Endothelial cell of umbilical vein (primary cell): ENCODE measurements at regions not wholly inside any gene's neighbourhood (a gene's known extent, or its start where the extent isn't known, plus 50 kb on each side); places are given as distances from the start of the nearest gene placed in this dataset.

Experiments
- BruUV-seq: library from RNA; stranded (reverse); fragments of 400-500 nt; replicated peaks from 2 replicates; lab custom pipeline; 2021; lab: Mats Ljungman, UMichigan
- CTCF ChIA-PET: fragments of 300-600, 350-600 bp; sonication (Branson Sonifier 250); formaldehyde crosslinking; loops from one replicate; lab custom pipeline; 2021; ENCODE audit warnings: antibody characterized with exemption, inconsistent platforms; lab: Charles Lee
- POLR2A ChIA-PET: fragments of 300-600, 350-600 bp; sonication (Branson Sonifier 250); formaldehyde crosslinking; loops from one replicate; lab custom pipeline; 2021; ENCODE audit warnings: antibody characterized with exemption, inconsistent platforms; lab: Charles Lee
- DNase-seq: peaks from one replicate; pipeline ENCODE4 v3.0.0-alpha.2; 2011; ENCODE audit warnings: low read depth, low spot score
- FAIRE-seq: peaks from 2 replicates; lab custom pipeline; 2011; peaks lifted over from hg19 to GRCh38; lab: Jason Lieb, UNC
- H2AFZ ChIP-seq: 2 replicates; pipeline ENCODE4 v1.6.0; 2012; ENCODE audit warnings: low read depth, low read length, control low read depth, inconsistent platforms
- H3K27ac ChIP-seq: 2 replicates; pipeline ENCODE4 v1.5.1; 2011; ENCODE audit warnings: low read depth, mild to moderate bottlenecking, control low read depth, low read length, moderate library complexity; ENCODE audit not compliant: insufficient read depth
- H3K27me3 ChIP-seq, 2 experiments: 2 replicates each; pipeline versions ENCODE4 v1.6.0 to v1.6.1; 2011; ENCODE audit warnings: low read length in 2 of 2, mixed read lengths in 1 of 2; ENCODE audit not compliant: control insufficient read depth in 2 of 2, insufficient read depth in 2 of 2
- H3K36me3 ChIP-seq, 2 experiments: 2 replicates in 1 of 2; 3 replicates in 1 of 2; pipeline ENCODE4 v1.5.1; 2011; ENCODE audit warnings: low read length in 2 of 2, mild to moderate bottlenecking in 1 of 2, moderate library complexity in 1 of 2; ENCODE audit not compliant: control insufficient read depth in 2 of 2, insufficient read depth in 2 of 2; ENCODE audit errors: extremely low read depth in 1 of 2
- H3K4me1 ChIP-seq: 3 replicates; pipeline ENCODE4 v1.5.1; 2011; ENCODE audit warnings: mild to moderate bottlenecking, low read length; ENCODE audit not compliant: control insufficient read depth, insufficient read depth; ENCODE audit errors: extremely low read depth
- H3K4me2 ChIP-seq: 2 replicates; pipeline ENCODE4 v1.6.1; 2011; ENCODE audit warnings: low read length, control low read depth, mixed read lengths; ENCODE audit not compliant: insufficient read depth
- H3K4me3 ChIP-seq, 3 experiments: fragments of 200-600 bp in 1 of 3; sonication (generic), shearing (Covaris generic) in 1 of 3; replicated peaks in 1 of 3; 2 replicates each; pipeline ENCODE4 v1.5.1; 2011 to 2016; ENCODE audit warnings: control low read depth in 3 of 3, low read length in 3 of 3, mild to moderate bottlenecking in 2 of 3, inconsistent platforms in 1 of 3, low read depth in 1 of 3, moderate library complexity in 1 of 3; ENCODE audit not compliant: insufficient read depth in 1 of 3
- H3K79me2 ChIP-seq: 2 replicates; pipeline ENCODE4 v1.6.0; 2012; ENCODE audit warnings: low read length, inconsistent platforms; ENCODE audit not compliant: control insufficient read depth, insufficient read depth
- H3K9ac ChIP-seq: replicated peaks from 2 replicates; pipeline ENCODE3; 2011; ENCODE audit warnings: low read length, control low read depth; ENCODE audit not compliant: insufficient read depth; ENCODE audit errors: extremely low read depth
- H3K9me1 ChIP-seq: replicated peaks from 3 replicates; pipeline ENCODE4 v1.6.0; 2011; ENCODE audit warnings: mild to moderate bottlenecking, low read length; ENCODE audit not compliant: control insufficient read depth, insufficient read depth; ENCODE audit errors: extremely low read depth
- H3K9me3 ChIP-seq: replicated peaks from 2 replicates; pipeline ENCODE4 v1.5.1; 2012; ENCODE audit warnings: low read length, inconsistent platforms; ENCODE audit not compliant: control insufficient read depth, insufficient read depth
- H4K20me1 ChIP-seq: replicated peaks from 2 replicates; pipeline ENCODE3; 2011; ENCODE audit warnings: mild to moderate bottlenecking, low read length; ENCODE audit not compliant: control insufficient read depth, insufficient read depth; ENCODE audit errors: extremely low read depth
- CTCF ChIP-seq, 2 donors: IDR thresholded peaks; 1 replicate in 1 of 2; 2 replicates in 1 of 2; pipeline ENCODE4 v1.5.1; 2011; ENCODE audit warnings: low read length in 2 of 2, mild to moderate bottlenecking in 2 of 2, moderate library complexity in 2 of 2, control low read depth in 1 of 2, inconsistent platforms in 1 of 2, low read depth in 1 of 2; ENCODE audit not compliant: insufficient read depth in 1 of 2; ENCODE audit errors: extremely low read depth in 1 of 2
- FOS ChIP-seq: IDR thresholded peaks from 2 replicates; pipeline ENCODE4 v1.6.1; 2011; ENCODE audit warnings: mild to moderate bottlenecking, low read length, moderate library complexity, borderline replicate concordance; ENCODE audit not compliant: insufficient read depth
- GATA2 ChIP-seq: IDR thresholded peaks from 2 replicates; pipeline ENCODE4 v1.7.0; 2011; ENCODE audit warnings: low read depth, mild to moderate bottlenecking, moderate library complexity, mixed read lengths, low read length; ENCODE audit not compliant: insufficient read length, insufficient read depth
- JUN ChIP-seq: IDR thresholded peaks from 2 replicates; pipeline ENCODE4 v1.6.1; 2011; ENCODE audit warnings: borderline replicate concordance, low read depth; ENCODE audit not compliant: insufficient read length, insufficient read depth
- MAX ChIP-seq: IDR thresholded peaks from 2 replicates; pipeline ENCODE4 v1.6.1; 2011; ENCODE audit not compliant: insufficient read depth, insufficient read length
- MYC ChIP-seq: IDR thresholded peaks from one replicate; pipeline ENCODE4 v1.6.1; 2011; ENCODE audit warnings: mild to moderate bottlenecking, low read depth, low read length
- POLR2A ChIP-seq: IDR thresholded peaks from 2 replicates; pipeline ENCODE4 v1.6.1; 2012; ENCODE audit warnings: low read depth, mild to moderate bottlenecking, control low read depth, low read length
- dilution Hi-C: fragments of 300-500 bp; cut with MboI; formaldehyde crosslinking; loops from one replicate; pipeline ENCODE4 v1.15.0; 2019; ENCODE audit warnings: low sequenced_read_pairs; ENCODE audit not compliant: extremely low pct_ligation_motif_present
- intact Hi-C: fragments of 100-400 bp; cut with micrococcal nuclease; formaldehyde crosslinking; loops from one replicate; pipeline ENCODE4 v1.10.0; 2022

- no peaks in the 10 kb centered on the region for H4K20me1 ChIP-seq
- H3K79me2 ChIP-seq, result no peaks in the 10 kb centered on the region
- dilution Hi-C loops, result no loop called here
- H3K27ac ChIP-seq, result no peak overlapping the region
- H2AFZ ChIP-seq, result no peak overlapping the region
- CTCF ChIA-PET, result interaction anchor here (1.4 kb wide), 1 partner anchor 14 kb away, joined by 4 read pairs; no protein-coding TSS in a partner anchor
- DNase-seq (no peak), FAIRE-seq (no peak)
- H3K4me2 ChIP-seq, result no peak overlapping the region
- no peaks in the 10 kb centered on the region for H3K9me3 ChIP-seq
- H3K36me3 ChIP-seq, result no peaks in the 10 kb centered on the region
- intact Hi-C loops, result no loop called here
- H3K9me1 ChIP-seq, result no peaks in the 10 kb centered on the region
- H3K27me3 ChIP-seq, result no peaks in the 10 kb centered on the region
- H3K9ac ChIP-seq, result no peak overlapping the region
- TF ChIP-seq MAX (no peak), MYC (no peak), JUN (no peak), POLR2A (no peak), FOS (no peak), CTCF (IDR thresholded peaks at IDR 0.05; ENCODE audit: extremely low read depth in 1 of 2, insufficient read depth in 1 of 2, low read depth in 1 of 2, low read length in 2 of 2) (no peak), GATA2 (no peak)
- POLR2A ChIA-PET, result no interaction called here
- H3K4me1 ChIP-seq, result no peaks in the 10 kb centered on the region
- BruUV-seq, result no TSS peak
- no peak overlapping the region for H3K4me3 ChIP-seq
These were observed 57.8 kb upstream of the ARHGAP5 start for GRCh38 chr14:32019276-32019675.
